HL-60 (cell line): ENCODE measurements at regions not wholly inside any gene's neighbourhood (a gene's known extent, or its start where the extent isn't known, plus 50 kb on each side); places are given as distances from the start of the nearest gene placed in this dataset.

Experiments used
- POLR2AphosphoS5 ChIP-seq: IDR thresholded peaks from 2 replicates; pipeline ENCODE4 v1.6.1; 2012; ENCODE audit warnings: low read depth
- REST ChIP-seq: IDR thresholded peaks from 2 replicates; pipeline ENCODE4 v1.6.1; 2012; ENCODE audit warnings: low read depth; ENCODE audit not compliant: insufficient replicate concordance
- SPI1 ChIP-seq: IDR thresholded peaks from 2 replicates; pipeline ENCODE4 v1.6.1; 2012; ENCODE audit warnings: low read depth, mild to moderate bottlenecking, borderline replicate concordance
- TF ChIP-seq, protein P1 (sequence below): IDR thresholded peaks from one replicate; pipeline ENCODE4 v1.5.1; 2011; ENCODE audit warnings: low read length, control low read depth, inconsistent platforms; ENCODE audit not compliant: insufficient read depth

GRCh38 chr9:117491491-117491890 lies 76.6 kb upstream of the ASTN2 start:
- TF ChIP-seq, protein P1, sequence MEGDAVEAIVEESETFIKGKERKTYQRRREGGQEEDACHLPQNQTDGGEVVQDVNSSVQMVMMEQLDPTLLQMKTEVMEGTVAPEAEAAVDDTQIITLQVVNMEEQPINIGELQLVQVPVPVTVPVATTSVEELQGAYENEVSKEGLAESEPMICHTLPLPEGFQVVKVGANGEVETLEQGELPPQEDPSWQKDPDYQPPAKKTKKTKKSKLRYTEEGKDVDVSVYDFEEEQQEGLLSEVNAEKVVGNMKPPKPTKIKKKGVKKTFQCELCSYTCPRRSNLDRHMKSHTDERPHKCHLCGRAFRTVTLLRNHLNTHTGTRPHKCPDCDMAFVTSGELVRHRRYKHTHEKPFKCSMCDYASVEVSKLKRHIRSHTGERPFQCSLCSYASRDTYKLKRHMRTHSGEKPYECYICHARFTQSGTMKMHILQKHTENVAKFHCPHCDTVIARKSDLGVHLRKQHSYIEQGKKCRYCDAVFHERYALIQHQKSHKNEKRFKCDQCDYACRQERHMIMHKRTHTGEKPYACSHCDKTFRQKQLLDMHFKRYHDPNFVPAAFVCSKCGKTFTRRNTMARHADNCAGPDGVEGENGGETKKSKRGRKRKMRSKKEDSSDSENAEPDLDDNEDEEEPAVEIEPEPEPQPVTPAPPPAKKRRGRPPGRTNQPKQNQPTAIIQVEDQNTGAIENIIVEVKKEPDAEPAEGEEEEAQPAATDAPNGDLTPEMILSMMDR, result no peak
- TF ChIP-seq POLR2AphosphoS5, result no peak
- no peak for TF ChIP-seq REST
- TF ChIP-seq SPI1, result no peak
